SU-DHL-6 (cell line): ENCODE measurements at regions not wholly inside any gene's neighbourhood (a gene's known extent, or its start where the extent isn't known, plus 50 kb on each side); places are given as distances from the start of the nearest gene placed in this dataset.

Experiments used
- CTCF ChIP-seq: fragments of 200-600 bp; sonication (generic); IDR thresholded peaks from one replicate; pipeline ENCODE4 v1.5.1; 2017; ENCODE audit warnings: antibody characterized with exemption, mild to moderate bottlenecking, low read length, moderate library complexity; ENCODE audit not compliant: insufficient read depth, poor library complexity, severe bottlenecking
- EZH2phosphoT487 ChIP-seq: fragments of 200-600 bp; sonication (generic), shearing (Covaris generic); conservative IDR thresholded peaks from 2 replicates; pipeline ENCODE4 v1.6.1; 2018; ENCODE audit warnings: mild to moderate bottlenecking, antibody characterized with exemption, low read length, moderate library complexity, mixed read lengths

GRCh38 chr14:106248321-106249192 is 722.2 kb downstream of the TMEM121 start:
- no peak for TF ChIP-seq CTCF
- no peak for TF ChIP-seq EZH2phosphoT487
